ENCODE measurements at regions not wholly inside any gene's neighbourhood (a gene's known extent, or its start where the extent isn't known, plus 50 kb on each side); places are given as distances from the start of the nearest gene placed in this dataset.

DNA sequence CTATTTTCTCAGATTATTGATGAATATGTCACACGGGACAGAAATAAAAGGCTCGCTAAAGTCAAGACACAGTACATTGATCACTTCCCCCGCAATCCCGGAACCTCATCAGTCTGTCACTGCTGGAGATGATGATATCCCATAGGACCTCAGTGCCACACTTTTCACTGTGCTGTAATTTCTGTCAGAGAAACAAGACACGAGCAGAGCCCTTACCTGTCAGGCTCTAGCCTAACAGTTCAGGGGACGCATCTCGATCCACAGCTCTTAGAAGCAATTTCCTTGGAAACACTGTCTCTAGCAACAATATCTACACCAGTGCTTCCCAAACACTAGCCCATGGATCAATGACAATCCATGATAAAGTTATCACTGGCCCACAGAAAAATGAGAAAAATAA, 140.0 kb downstream of the GRIN2B start:
- no peaks in the 10 kb centered on the region for H3K9me3 ChIP-seq
- no peak overlapping the region for H3K4me3 ChIP-seq (ENCODE audit: low read depth in 1 of 2, low read length in 1 of 2)
- H3K27ac ChIP-seq: no peak overlapping the region
- no peaks in the 10 kb centered on the region for H3K4me1 ChIP-seq (ENCODE audit: control insufficient read depth in 1 of 2, insufficient read depth in 1 of 2, low read depth in 1 of 2, low read length in 1 of 2)
- no peaks in the 10 kb centered on the region for H3K27me3 ChIP-seq
- TF ChIP-seq, protein P1, sequence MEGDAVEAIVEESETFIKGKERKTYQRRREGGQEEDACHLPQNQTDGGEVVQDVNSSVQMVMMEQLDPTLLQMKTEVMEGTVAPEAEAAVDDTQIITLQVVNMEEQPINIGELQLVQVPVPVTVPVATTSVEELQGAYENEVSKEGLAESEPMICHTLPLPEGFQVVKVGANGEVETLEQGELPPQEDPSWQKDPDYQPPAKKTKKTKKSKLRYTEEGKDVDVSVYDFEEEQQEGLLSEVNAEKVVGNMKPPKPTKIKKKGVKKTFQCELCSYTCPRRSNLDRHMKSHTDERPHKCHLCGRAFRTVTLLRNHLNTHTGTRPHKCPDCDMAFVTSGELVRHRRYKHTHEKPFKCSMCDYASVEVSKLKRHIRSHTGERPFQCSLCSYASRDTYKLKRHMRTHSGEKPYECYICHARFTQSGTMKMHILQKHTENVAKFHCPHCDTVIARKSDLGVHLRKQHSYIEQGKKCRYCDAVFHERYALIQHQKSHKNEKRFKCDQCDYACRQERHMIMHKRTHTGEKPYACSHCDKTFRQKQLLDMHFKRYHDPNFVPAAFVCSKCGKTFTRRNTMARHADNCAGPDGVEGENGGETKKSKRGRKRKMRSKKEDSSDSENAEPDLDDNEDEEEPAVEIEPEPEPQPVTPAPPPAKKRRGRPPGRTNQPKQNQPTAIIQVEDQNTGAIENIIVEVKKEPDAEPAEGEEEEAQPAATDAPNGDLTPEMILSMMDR (IDR thresholded peaks at IDR 0.05): no peak
- no peaks in the 10 kb centered on the region for H3K36me3 ChIP-seq

GRCh38 chr12:13839365-13840336, 141.8 kb downstream of the GRIN2B start:
- Histone ChIP-seq H3K27ac (no peak overlapping the region), H3K9me3 (no peaks in the 10 kb centered on the region), H3K36me3 (no peaks in the 10 kb centered on the region), H3K4me1 (ENCODE audit: control insufficient read depth in 1 of 2, insufficient read depth in 1 of 2, low read depth in 1 of 2, low read length in 1 of 2) (no peaks in the 10 kb centered on the region), H3K27me3 (no peaks in the 10 kb centered on the region), H3K4me3 (ENCODE audit: low read depth in 1 of 2, low read length in 1 of 2) (no peak overlapping the region)
- TF ChIP-seq, protein P1 (IDR thresholded peaks at IDR 0.05): no peak

DNA sequence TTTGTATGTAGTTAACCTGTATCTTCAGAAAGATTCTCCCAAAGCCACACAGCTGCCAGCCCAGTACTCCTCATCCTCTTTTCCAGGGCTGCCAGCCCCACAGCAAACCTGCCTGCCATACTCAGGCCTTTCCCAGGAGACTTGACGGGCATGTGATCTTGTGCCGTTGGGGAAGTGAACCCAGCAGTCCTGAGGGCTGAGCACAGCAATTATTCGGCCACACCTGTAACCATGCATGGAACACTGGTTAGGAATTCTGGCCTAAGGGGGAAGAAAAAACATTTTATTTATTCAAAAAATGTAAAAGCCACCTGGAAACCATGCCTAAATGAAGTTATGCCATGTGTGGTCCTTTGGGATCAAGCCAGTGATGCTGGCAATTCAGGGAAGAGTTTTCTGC, 145.3 kb downstream of the GRIN2B start:
- H3K36me3 ChIP-seq: no peaks in the 10 kb centered on the region
- H3K4me1 ChIP-seq (ENCODE audit: control insufficient read depth in 1 of 2, insufficient read depth in 1 of 2, low read depth in 1 of 2, low read length in 1 of 2): no peaks in the 10 kb centered on the region
- H3K4me3 ChIP-seq (ENCODE audit: low read depth in 1 of 2, low read length in 1 of 2): no peak overlapping the region
- H3K27me3 ChIP-seq: no peaks in the 10 kb centered on the region
- TF ChIP-seq, protein P1 (IDR thresholded peaks at IDR 0.05): no peak
- no peak overlapping the region for H3K27ac ChIP-seq
- no peaks in the 10 kb centered on the region for H3K9me3 ChIP-seq

- no peaks in the 10 kb centered on the region for H3K4me1 ChIP-seq (ENCODE audit: control insufficient read depth in 1 of 2, insufficient read depth in 1 of 2, low read depth in 1 of 2, low read length in 1 of 2)
- no peak overlapping the region for H3K27ac ChIP-seq
- H3K9me3 ChIP-seq: no peaks in the 10 kb centered on the region
- no peaks in the 10 kb centered on the region for H3K27me3 ChIP-seq
- TF ChIP-seq, protein P1 (IDR thresholded peaks at IDR 0.05): no peak
- H3K36me3 ChIP-seq: no peaks in the 10 kb centered on the region
- no peak overlapping the region for H3K4me3 ChIP-seq (ENCODE audit: low read depth in 1 of 2, low read length in 1 of 2)
These were observed 145.8 kb downstream of the GRIN2B start for GRCh38 chr12:13835652-13836051.

DNA sequence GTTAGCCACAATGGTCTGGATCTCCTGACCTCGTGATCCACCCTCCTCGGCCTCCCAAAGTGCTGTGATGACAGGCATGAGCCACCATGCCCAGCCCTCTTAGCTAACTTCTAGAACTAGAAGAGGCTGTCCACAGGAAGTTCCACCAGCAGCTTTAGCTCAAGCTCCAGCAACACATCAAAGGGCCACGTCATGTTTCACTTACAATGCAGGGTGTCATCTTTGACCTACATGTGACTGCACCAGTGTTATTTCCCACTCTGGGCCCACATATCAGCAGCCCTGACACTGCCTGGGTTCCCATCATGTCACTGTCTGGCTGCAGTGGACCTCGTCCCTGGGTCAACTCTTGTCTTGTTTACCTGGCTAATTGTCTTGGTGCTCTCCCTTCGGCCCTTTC, 147.2 kb downstream of the GRIN2B start:
- no peaks in the 10 kb centered on the region for H3K27me3 ChIP-seq
- H3K27ac ChIP-seq: no peak overlapping the region
- no peaks in the 10 kb centered on the region for H3K4me1 ChIP-seq (ENCODE audit: control insufficient read depth in 1 of 2, insufficient read depth in 1 of 2, low read depth in 1 of 2, low read length in 1 of 2)
- H3K36me3 ChIP-seq: no peaks in the 10 kb centered on the region
- no peaks in the 10 kb centered on the region for H3K9me3 ChIP-seq
- H3K4me3 ChIP-seq (ENCODE audit: low read depth in 1 of 2, low read length in 1 of 2): no peak overlapping the region
- TF ChIP-seq, protein P1 (IDR thresholded peaks at IDR 0.05): no peak
